H1 (cell line): ENCODE measurements at regions not wholly inside any gene's neighbourhood (a gene's known extent, or its start where the extent isn't known, plus 50 kb on each side); places are given as distances from the start of the nearest gene placed in this dataset.

Experiments used
- ATF2 ChIP-seq: IDR thresholded peaks from 2 replicates; pipeline ENCODE4 v1.6.1; 2012; ENCODE audit warnings: low read length, inconsistent platforms
- CBX5 ChIP-seq: fragments of 300-800, 300-1000 bp; sonication (generic); IDR thresholded peaks from 2 replicates; pipeline ENCODE4 v1.7.1; 2016; ENCODE audit warnings: antibody characterized with exemption, low read length, low read depth
- RAD21 ChIP-seq, 2 experiments: IDR thresholded peaks in 1 of 2; conservative IDR thresholded peaks in 1 of 2; 2 replicates each; pipeline ENCODE4 v1.6.1; 2011; ENCODE audit warnings: low read depth in 2 of 2, low read length in 2 of 2, improper control_type of control experiment in 1 of 2, inconsistent platforms in 1 of 2, mild to moderate bottlenecking in 1 of 2, moderate library complexity in 1 of 2
- RFX5 ChIP-seq: IDR thresholded peaks from 2 replicates; pipeline ENCODE4 v1.6.1; 2011; ENCODE audit warnings: low read depth, low read length, improper control_type of control experiment, borderline replicate concordance
- SAP30 ChIP-seq: fragments of 300-600 bp; sonication (generic); IDR thresholded peaks from 2 replicates; pipeline ENCODE4 v1.7.1; 2012; ENCODE audit warnings: low read length, moderate library complexity, mild to moderate bottlenecking, inconsistent platforms; ENCODE audit not compliant: insufficient read depth, insufficient replicate concordance
- SP2 ChIP-seq: IDR thresholded peaks from 2 replicates; pipeline ENCODE4 v1.6.1; 2012; ENCODE audit warnings: mild to moderate bottlenecking, low read length, inconsistent platforms
- SP4 ChIP-seq: IDR thresholded peaks from 2 replicates; pipeline ENCODE4 v1.6.1; 2012; ENCODE audit warnings: low read length, inconsistent platforms

DNA sequence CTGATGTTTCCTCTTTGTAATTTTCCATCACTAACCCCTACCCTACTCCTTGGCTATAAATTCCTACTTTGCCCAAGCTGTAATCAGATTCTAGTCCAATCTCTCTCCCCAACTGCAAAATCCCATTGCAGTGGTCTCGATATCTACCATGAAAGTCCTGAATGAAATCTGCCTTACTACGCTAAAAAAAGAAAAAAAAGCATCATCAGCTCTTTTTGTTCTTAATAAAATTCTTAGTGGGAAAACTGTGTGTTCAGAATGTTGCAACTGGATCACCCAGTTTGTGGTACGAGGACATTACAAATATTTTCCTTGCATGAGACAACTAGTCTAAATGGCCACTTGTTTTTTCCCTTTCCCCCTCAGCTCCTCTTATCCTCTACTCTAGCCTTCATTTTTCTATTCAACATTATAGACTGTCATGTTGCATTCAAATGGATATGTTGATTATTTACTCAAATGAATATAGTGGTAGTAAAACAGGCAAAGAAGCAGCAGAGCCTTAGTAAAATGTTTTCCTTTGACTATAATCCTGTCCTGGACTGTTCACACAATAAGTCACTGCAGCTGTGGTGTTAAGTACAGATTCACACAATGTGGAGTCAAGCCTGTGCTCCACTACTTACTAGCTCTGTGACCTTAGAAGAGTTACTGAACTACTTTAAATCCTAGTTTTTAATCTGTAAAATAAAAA lies 527.1 kb upstream of the MARCKS start (continued):
- TF ChIP-seq SP2: no peak
- no peak for TF ChIP-seq RFX5
- TF ChIP-seq CBX5: no peak
- TF ChIP-seq SP4: no peak
- TF ChIP-seq ATF2: no peak
- no peak for TF ChIP-seq RAD21 (IDR thresholded peaks at IDR 0.05 in 1 of 2, conservative IDR thresholded peaks at IDR 0.05 in 1 of 2; ENCODE audit: low read depth in 2 of 2, low read length in 2 of 2)
- TF ChIP-seq SAP30: no peak
